SU-DHL-6 (cell line): ENCODE measurements at regions not wholly inside any gene's neighbourhood (a gene's known extent, or its start where the extent isn't known, plus 50 kb on each side); places are given as distances from the start of the nearest gene placed in this dataset.

Experiments used
- H2AFZ ChIP-seq: fragments of 200-600 bp; sonication (generic); 2 replicates; pipeline ENCODE4 v1.6.1; 2014; ENCODE audit warnings: low read depth, mild to moderate bottlenecking, moderate library complexity, mixed read lengths, antibody characterized with exemption, low read length; ENCODE audit not compliant: severe bottlenecking
- H3F3A ChIP-seq: fragments of 200-600 bp; shearing (Covaris generic); 2 replicates; pipeline ENCODE4 v1.6.0; 2016; ENCODE audit warnings: antibody characterized with exemption, mild to moderate bottlenecking; ENCODE audit not compliant: insufficient read depth
- H3K27ac ChIP-seq: fragments of 200-600 bp; sonication (generic); 2 replicates; pipeline ENCODE4 v1.5.1; 2016; ENCODE audit warnings: low read depth, mild to moderate bottlenecking, low read length, moderate library complexity, mixed read lengths
- H3K27me3 ChIP-seq: fragments of 200-600 bp; sonication (generic), shearing (Covaris generic); 2 replicates; pipeline ENCODE4 v1.6.0; 2014; ENCODE audit warnings: mild to moderate bottlenecking, low read length
- H3K36me3 ChIP-seq: fragments of 200-600 bp; sonication (generic); 2 replicates; pipeline ENCODE4 v1.6.1; 2014; ENCODE audit warnings: mild to moderate bottlenecking, low read length, mixed read lengths
- H3K4me2 ChIP-seq: fragments of 300-600, 200-600 bp; shearing (Covaris generic), sonication (generic); 2 replicates; pipeline ENCODE4 v1.6.0; 2014; ENCODE audit warnings: low read length, low read depth, mild to moderate bottlenecking; ENCODE audit not compliant: poor library complexity, severe bottlenecking
- H3K4me3 ChIP-seq: fragments of 200-600 bp; sonication (generic); 2 replicates; pipeline ENCODE4 v1.5.1; 2014; ENCODE audit warnings: antibody characterized with exemption, low read length, mild to moderate bottlenecking, mixed read lengths; ENCODE audit not compliant: insufficient read depth, poor library complexity, severe bottlenecking
- H3K79me2 ChIP-seq: fragments of 200-600 bp; sonication (generic); 2 replicates; pipeline ENCODE4 v1.6.1; 2014; ENCODE audit warnings: mild to moderate bottlenecking, low read length, moderate library complexity; ENCODE audit not compliant: insufficient read depth
- H3K9ac ChIP-seq: fragments of 200-600 bp; sonication (generic); 2 replicates; pipeline ENCODE4 v1.7.0; 2014; ENCODE audit warnings: mild to moderate bottlenecking, low read length
- H3K9me2 ChIP-seq: fragments of 200-600 bp; sonication (generic); replicated peaks from 2 replicates; pipeline ENCODE4 v1.6.1; 2014; ENCODE audit warnings: low read length; ENCODE audit not compliant: insufficient read depth
- H3K9me3 ChIP-seq: fragments of 200-600 bp; sonication (generic); 2 replicates; pipeline ENCODE4 v1.6.1; 2014; ENCODE audit warnings: low read length, mixed read lengths; ENCODE audit not compliant: insufficient read depth
- H4K20me1 ChIP-seq: fragments of 200-600 bp; sonication (generic); 2 replicates; pipeline ENCODE4 v1.6.1; 2014; ENCODE audit warnings: low read depth, mild to moderate bottlenecking, antibody characterized with exemption, low read length, moderate library complexity, mixed read lengths
- CTCF ChIP-seq: fragments of 200-600 bp; sonication (generic); IDR thresholded peaks from one replicate; pipeline ENCODE4 v1.5.1; 2017; ENCODE audit warnings: antibody characterized with exemption, mild to moderate bottlenecking, low read length, moderate library complexity; ENCODE audit not compliant: insufficient read depth, poor library complexity, severe bottlenecking
- EZH2phosphoT487 ChIP-seq: fragments of 200-600 bp; sonication (generic), shearing (Covaris generic); conservative IDR thresholded peaks from 2 replicates; pipeline ENCODE4 v1.6.1; 2018; ENCODE audit warnings: mild to moderate bottlenecking, antibody characterized with exemption, low read length, moderate library complexity, mixed read lengths

GRCh38 chr13:44768239-44768638, 192.1 kb upstream of the TSC22D1 start:
- H3K36me3 ChIP-seq, result no peaks in the 10 kb centered on the region
- no peak overlapping the region for H3K9ac ChIP-seq
- no peaks in the 10 kb centered on the region for H3K9me2 ChIP-seq
- H3K4me3 ChIP-seq, result no peak overlapping the region
- H3K27me3 ChIP-seq, result no peaks in the 10 kb centered on the region
- H3K9me3 ChIP-seq, result no peaks in the 10 kb centered on the region
- no peaks in the 10 kb centered on the region for H3K79me2 ChIP-seq
- no peaks in the 10 kb centered on the region for H3F3A ChIP-seq
- no peak overlapping the region for H3K4me2 ChIP-seq
- H3K27ac ChIP-seq, result no peak overlapping the region
- H2AFZ ChIP-seq, result no peak overlapping the region
- TF ChIP-seq EZH2phosphoT487, result no peak
- TF ChIP-seq CTCF, result no peak
- H4K20me1 ChIP-seq, result no peaks in the 10 kb centered on the region

- Histone ChIP-seq H3K9me3 (no peaks in the 10 kb centered on the region), H4K20me1 (no peaks in the 10 kb centered on the region), H3K27ac (no peak overlapping the region), H3K4me2 (no peak overlapping the region), H3K79me2 (no peaks in the 10 kb centered on the region), H3K9ac (no peak overlapping the region), H2AFZ (no peak overlapping the region), H3K27me3 (no peaks in the 10 kb centered on the region), H3F3A (no peaks in the 10 kb centered on the region), H3K9me2 (no peaks in the 10 kb centered on the region), H3K36me3 (no peaks in the 10 kb centered on the region), H3K4me3 (no peak overlapping the region)
- no peak for TF ChIP-seq EZH2phosphoT487
Measured at GRCh38 chr13:44765001-44765471, 188.9 kb upstream of the TSC22D1 start.

- H3K4me3 ChIP-seq, result no peak overlapping the region
- H3K9me3 ChIP-seq, result no peaks in the 10 kb centered on the region
- no peaks in the 10 kb centered on the region for H3K79me2 ChIP-seq
- H3F3A ChIP-seq, result no peaks in the 10 kb centered on the region
- no peaks in the 10 kb centered on the region for H3K36me3 ChIP-seq
- no peak overlapping the region for H3K4me2 ChIP-seq
- TF ChIP-seq CTCF (no peak), EZH2phosphoT487 (no peak)
- no peaks in the 10 kb centered on the region for H3K27me3 ChIP-seq
- no peak overlapping the region for H3K9ac ChIP-seq
- H4K20me1 ChIP-seq, result no peaks in the 10 kb centered on the region
- H2AFZ ChIP-seq, result no peak overlapping the region
- no peak overlapping the region for H3K27ac ChIP-seq
- no peaks in the 10 kb centered on the region for H3K9me2 ChIP-seq
Measured at GRCh38 chr13:44764302-44764692, 188.2 kb upstream of the TSC22D1 start.

- no peaks in the 10 kb centered on the region for H3K9me2 ChIP-seq
- TF ChIP-seq EZH2phosphoT487 (no peak), CTCF (no peak)
- H3K9ac ChIP-seq, result no peak overlapping the region
- no peaks in the 10 kb centered on the region for H3F3A ChIP-seq
- no peaks in the 10 kb centered on the region for H3K79me2 ChIP-seq
- no peak overlapping the region for H2AFZ ChIP-seq
- no peaks in the 10 kb centered on the region for H3K9me3 ChIP-seq
- H3K4me3 ChIP-seq, result no peak overlapping the region
- H3K4me2 ChIP-seq, result no peak overlapping the region
- H3K27ac ChIP-seq, result no peak overlapping the region
- H3K36me3 ChIP-seq, result no peaks in the 10 kb centered on the region
- no peaks in the 10 kb centered on the region for H3K27me3 ChIP-seq
- H4K20me1 ChIP-seq, result no peaks in the 10 kb centered on the region
Measured at GRCh38 chr13:44763615-44764301, 187.6 kb upstream of the TSC22D1 start.
